Tibial nerve (tissue), 4 donors: ENCODE measurements at regions not wholly inside any gene's neighbourhood (a gene's known extent, or its start where the extent isn't known, plus 50 kb on each side); places are given as distances from the start of the nearest gene placed in this dataset.

Source experiments
- DNase-seq, 2 donors: peaks; one replicate each; pipeline ENCODE4 v3.0.0-alpha.2; 2019; ENCODE audit warnings: low spot score in 2 of 2
- H3K27ac ChIP-seq, 4 donors: fragments of 200-600 bp; sonication (generic) in 3 of 4; one replicate each; pipeline ENCODE4 v1.5.1; 2017 to 2019; ENCODE audit warnings: mild to moderate bottlenecking in 1 of 4
- H3K27me3 ChIP-seq, 2 donors: fragments of 200-600 bp; sonication (generic) in 1 of 2; one replicate each; pipeline versions ENCODE4 v1.5.1 to v1.6.0; 2017 to 2019
- H3K36me3 ChIP-seq, 3 donors: fragments of 200-600 bp; sonication (generic); one replicate each; pipeline ENCODE4 v1.5.1; 2018 to 2019
- H3K4me1 ChIP-seq, 4 donors: fragments of 200-600 bp; sonication (generic) in 3 of 4; one replicate each; pipeline ENCODE4 v1.5.1; 2017 to 2019
- H3K4me3 ChIP-seq, 4 donors: fragments of 200-600 bp; sonication (generic) in 3 of 4; one replicate each; pipeline ENCODE4 v1.5.1; 2017 to 2019; ENCODE audit warnings: mild to moderate bottlenecking in 1 of 4, moderate library complexity in 1 of 4
- H3K9me3 ChIP-seq, 4 donors: fragments of 200-600 bp; sonication (generic) in 3 of 4; one replicate each; pipeline ENCODE4 v1.5.1; 2017 to 2019
- CTCF ChIP-seq, 5 experiments: fragments of 200-600 bp in 3 of 5; fragments of 450-650 bp in 2 of 5; sonication (generic) in 3 of 5; IDR thresholded peaks; one replicate each; pipeline ENCODE4 v1.5.1; 2016 to 2019; ENCODE audit warnings: antibody characterized with exemption in 5 of 5, mild to moderate bottlenecking in 3 of 5, moderate library complexity in 2 of 5
- EP300 ChIP-seq, 2 donors: sonication (generic); formaldehyde crosslinking; IDR thresholded peaks; one replicate each; pipeline ENCODE4 v1.6.1; 2017; ENCODE audit warnings: antibody characterized with exemption in 2 of 2, mild to moderate bottlenecking in 1 of 2
- POLR2A ChIP-seq, 2 donors: fragments of 450-650 bp; IDR thresholded peaks; one replicate each; pipeline ENCODE4 v1.6.1; 2017; ENCODE audit warnings: antibody characterized with exemption in 2 of 2, mild to moderate bottlenecking in 2 of 2, moderate library complexity in 2 of 2
- WGBS, 2 donors: methylation state at CpG; one replicate each; pipeline ENCODE4 v1.1.5; 2018; 5-methylcytosine and 5-hydroxymethylcytosine counted together

GRCh38 chr1:184866586-184866985 is 107.7 kb downstream of the NIBAN1 start:
- peak overlapping the region in 2 of 4 donors; percentile 40 to 70 for H3K27ac ChIP-seq
- no peaks in the 10 kb centered on the region for H3K9me3 ChIP-seq
- no peaks in the 10 kb centered on the region for H3K36me3 ChIP-seq
- DNase-seq, result no peak
- no peak overlapping the region for H3K4me3 ChIP-seq
- peaks cover 0 to 35% (median 0%) of the 10 kb centered on the region in 4 donors for H3K4me1 ChIP-seq
- H3K27me3 ChIP-seq, result no peaks in the 10 kb centered on the region
- TF ChIP-seq EP300 (IDR thresholded peaks at IDR 0.05) (no peak), POLR2A (IDR thresholded peaks at IDR 0.05) (no peak), CTCF (IDR thresholded peaks at IDR 0.05) (no peak)

GRCh38 chr1:184865831-184866230 is 108.5 kb downstream of the NIBAN1 start:
- H3K27ac ChIP-seq, result peak overlapping the region in 2 of 4 donors; percentile 14 to 70

GRCh38 chr1:184861755-184862336 is 107.2 kb upstream of the EDEM3 start:
- Histone ChIP-seq H3K36me3 (no peaks in the 10 kb centered on the region), H3K4me3 (no peak overlapping the region), H3K27me3 (no peaks in the 10 kb centered on the region), H3K9me3 (no peaks in the 10 kb centered on the region), H3K4me1 (peaks cover 0 to 23% (median 0%) of the 10 kb centered on the region in 4 donors), H3K27ac (no peak overlapping the region)
- WGBS, 2 donors, result 67 to 77% methylated on average over 6 of the region's 6 CpGs
- DNase-seq, result no peak
- TF ChIP-seq EP300 (IDR thresholded peaks at IDR 0.05), result no peak
- TF ChIP-seq POLR2A (IDR thresholded peaks at IDR 0.05), result no peak
- no peak for TF ChIP-seq CTCF (IDR thresholded peaks at IDR 0.05)

More at GRCh38 chr1:184865831-184866230, 108.5 kb downstream of the NIBAN1 start:
- H3K4me1 ChIP-seq, result peaks cover 0 to 39% (median 0%) of the 10 kb centered on the region in 4 donors
- 59 to 74% methylated on average over 1 of the region's 1 CpG for WGBS, 2 donors
- no peak for DNase-seq
- TF ChIP-seq POLR2A (IDR thresholded peaks at IDR 0.05) (no peak), EP300 (IDR thresholded peaks at IDR 0.05) (no peak), CTCF (IDR thresholded peaks at IDR 0.05) (no peak)
- H3K27me3 ChIP-seq, result no peaks in the 10 kb centered on the region
- H3K9me3 ChIP-seq, result no peaks in the 10 kb centered on the region
- no peaks in the 10 kb centered on the region for H3K36me3 ChIP-seq
- H3K4me3 ChIP-seq, result no peak overlapping the region

GRCh38 chr1:184860985-184861754 is 106.5 kb upstream of the EDEM3 start:
- H3K9me3 ChIP-seq, result no peaks in the 10 kb centered on the region
- H3K27me3 ChIP-seq, result no peaks in the 10 kb centered on the region
- 78 to 79% methylated on average over 2 of the region's 2 CpGs for WGBS, 2 donors
- peaks cover 0 to 17% (median 0%) of the 10 kb centered on the region in 4 donors for H3K4me1 ChIP-seq
- DNase-seq, result no peak
- H3K4me3 ChIP-seq, result no peak overlapping the region
- no peak overlapping the region for H3K27ac ChIP-seq
- TF ChIP-seq EP300 (IDR thresholded peaks at IDR 0.05), result no peak
- TF ChIP-seq POLR2A (IDR thresholded peaks at IDR 0.05), result no peak
- no peak for TF ChIP-seq CTCF (IDR thresholded peaks at IDR 0.05)
- H3K36me3 ChIP-seq, result no peaks in the 10 kb centered on the region

GRCh38 chr1:184860535-184860934 is 105.9 kb upstream of the EDEM3 start:
- H3K27ac ChIP-seq, result no peak overlapping the region
- H3K9me3 ChIP-seq, result no peaks in the 10 kb centered on the region
- H3K4me1 ChIP-seq, result peaks cover 0 to 11% (median 0%) of the 10 kb centered on the region in 4 donors
- H3K4me3 ChIP-seq, result no peak overlapping the region
- no peak for DNase-seq
- H3K36me3 ChIP-seq, result no peaks in the 10 kb centered on the region
- TF ChIP-seq POLR2A (IDR thresholded peaks at IDR 0.05) (no peak), EP300 (IDR thresholded peaks at IDR 0.05) (no peak), CTCF (IDR thresholded peaks at IDR 0.05) (no peak)
- H3K27me3 ChIP-seq, result no peaks in the 10 kb centered on the region
